ENCODE measurements at regions not wholly inside any gene's neighbourhood (a gene's known extent, or its start where the extent isn't known, plus 50 kb on each side); places are given as distances from the start of the nearest gene placed in this dataset.
"Not testable (repeated sequence)": the region's sequence is repeated elsewhere in the genome, so short reads cannot be mapped to it uniquely, and the experiment has no call there.

- DNase-seq (ENCODE audit: low read depth): no peak
These were observed 825.4 kb upstream of the CDH6 start for GRCh38 chr5:30368064-30368463.

- DNase-seq (ENCODE audit: low read depth): not testable (repeated sequence)
These were observed 828.5 kb upstream of the CDH6 start for GRCh38 chr5:30365031-30365430.

GRCh38 chr5:30357371-30357770, 836.1 kb upstream of the CDH6 start:
- DNase-seq (ENCODE audit: low read depth): no peak

- no peak for DNase-seq (ENCODE audit: low read depth)
These were observed 837.8 kb upstream of the CDH6 start for GRCh38 chr5:30355675-30356074.

- DNase-seq (ENCODE audit: low read depth): no peak
These were observed 845.6 kb upstream of the CDH6 start for GRCh38 chr5:30347858-30348257.

GRCh38 chr5:30345539-30346345, 847.7 kb upstream of the CDH6 start:
- not testable (repeated sequence) for DNase-seq (ENCODE audit: low read depth)

GRCh38 chr5:30343707-30344106, 849.8 kb upstream of the CDH6 start:
- DNase-seq (ENCODE audit: low read depth): no peak

GRCh38 chr5:30341466-30341865, 852.0 kb upstream of the CDH6 start:
- DNase-seq (ENCODE audit: low read depth): no peak

- DNase-seq (ENCODE audit: low read depth): no peak
These were observed 856.4 kb upstream of the CDH6 start for GRCh38 chr5:30337084-30337573.

GRCh38 chr5:30331534-30331933, 862.0 kb upstream of the CDH6 start:
- DNase-seq (ENCODE audit: low read depth): no peak

- DNase-seq (ENCODE audit: low read depth): no peak
These were observed 867.7 kb upstream of the CDH6 start for GRCh38 chr5:30325795-30326194.

- no peak for DNase-seq (ENCODE audit: low read depth)
These were observed 869.4 kb upstream of the CDH6 start for GRCh38 chr5:30324083-30324482.

GRCh38 chr5:30287890-30288289, 905.6 kb upstream of the CDH6 start:
- no peak for DNase-seq (ENCODE audit: low read depth)

GRCh38 chr5:30279237-30279636, 914.2 kb upstream of the CDH6 start:
- DNase-seq (ENCODE audit: low read depth): no peak

- DNase-seq (ENCODE audit: low read depth): no peak
These were observed 926.5 kb upstream of the CDH6 start for GRCh38 chr5:30267026-30267425.

GRCh38 chr5:30239331-30240022, 954.0 kb upstream of the CDH6 start:
- no peak for DNase-seq (ENCODE audit: low read depth)

- DNase-seq (ENCODE audit: low read depth): no peak
These were observed 956.3 kb upstream of the CDH6 start for GRCh38 chr5:30237189-30237588.

- DNase-seq (ENCODE audit: low read depth): no peak
These were observed 983.7 kb upstream of the CDH6 start for GRCh38 chr5:30209755-30210154.

- DNase-seq (ENCODE audit: low read depth): no peak
These were observed 995.8 kb upstream of the CDH6 start for GRCh38 chr5:30197662-30198061.

- DNase-seq (ENCODE audit: low read depth): no peak
These were observed 998.5 kb upstream of the CDH6 start for GRCh38 chr5:30195036-30195435.

GRCh38 chr5:30194595-30194994, 998.9 kb upstream of the CDH6 start:
- DNase-seq (ENCODE audit: low read depth): no peak

GRCh38 chr5:30183795-30184194, 1009.7 kb upstream of the CDH6 start:
- no peak for DNase-seq (ENCODE audit: low read depth)

GRCh38 chr5:30156156-30156555, 1037.3 kb upstream of the CDH6 start:
- DNase-seq (ENCODE audit: low read depth): no peak

Measured in GM04503 (cell line).